ENCODE measurements at regions not wholly inside any gene's neighbourhood (a gene's known extent, or its start where the extent isn't known, plus 50 kb on each side); places are given as distances from the start of the nearest gene placed in this dataset.

- no peak for DNase-seq
Measured at GRCh38 chr10:110442746-110443145, 55.0 kb upstream of the DUSP5 start.

DNA sequence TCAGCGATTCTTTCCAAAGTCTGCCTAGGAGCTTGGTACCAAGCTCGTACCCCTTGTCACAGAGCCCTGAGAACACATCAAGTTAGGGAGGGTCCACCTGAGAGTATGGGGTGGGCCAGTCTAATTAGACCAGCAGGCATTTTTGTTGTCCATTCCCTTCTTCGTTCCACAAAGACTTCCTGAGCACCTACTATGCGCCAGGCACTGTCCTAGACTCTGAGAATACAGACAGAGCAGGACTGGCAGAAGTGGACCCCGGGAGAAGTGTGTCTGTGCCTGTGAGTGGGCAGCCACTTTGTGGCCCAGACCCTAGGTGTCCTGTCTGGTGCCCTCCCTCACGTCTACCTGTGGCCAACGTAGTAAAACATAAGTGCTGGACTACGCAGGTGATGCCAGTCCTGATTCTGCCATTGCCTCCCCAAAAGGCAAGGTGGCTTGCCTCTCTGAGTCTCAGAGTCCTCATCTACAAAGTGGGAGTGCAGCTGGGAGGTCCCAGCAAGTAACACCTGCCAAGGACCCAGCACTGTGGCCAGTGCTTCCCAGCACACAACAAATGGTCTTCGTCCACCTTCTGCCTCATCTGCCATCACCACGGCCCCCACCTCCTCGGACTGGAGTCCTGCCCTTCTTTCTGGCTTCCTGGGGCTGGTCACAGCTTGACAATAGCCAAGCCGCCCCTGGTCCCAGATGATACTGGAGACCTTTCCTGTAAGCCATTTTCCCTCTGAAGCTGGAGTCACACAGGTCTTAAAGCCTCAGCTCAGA lies 54.3 kb upstream of the DUSP5 start:
- no peak for DNase-seq

DNA sequence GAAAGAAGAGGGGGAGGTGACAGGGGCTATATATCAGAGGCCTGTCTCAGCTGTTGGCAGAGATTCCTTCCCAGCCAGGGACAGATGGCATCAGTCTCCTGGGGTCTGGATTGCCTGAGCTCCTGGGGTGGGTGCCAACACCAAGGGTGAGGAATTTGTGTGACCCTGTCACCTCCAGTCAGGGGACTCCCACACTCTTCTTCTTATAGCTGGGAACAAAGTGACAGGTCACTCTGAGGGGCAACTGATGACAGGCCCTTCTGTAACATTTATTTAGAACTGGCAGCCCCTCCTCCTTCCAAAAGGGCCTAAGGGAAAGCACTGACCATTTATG lies 53.7 kb upstream of the DUSP5 start:
- no peak for DNase-seq

DNA sequence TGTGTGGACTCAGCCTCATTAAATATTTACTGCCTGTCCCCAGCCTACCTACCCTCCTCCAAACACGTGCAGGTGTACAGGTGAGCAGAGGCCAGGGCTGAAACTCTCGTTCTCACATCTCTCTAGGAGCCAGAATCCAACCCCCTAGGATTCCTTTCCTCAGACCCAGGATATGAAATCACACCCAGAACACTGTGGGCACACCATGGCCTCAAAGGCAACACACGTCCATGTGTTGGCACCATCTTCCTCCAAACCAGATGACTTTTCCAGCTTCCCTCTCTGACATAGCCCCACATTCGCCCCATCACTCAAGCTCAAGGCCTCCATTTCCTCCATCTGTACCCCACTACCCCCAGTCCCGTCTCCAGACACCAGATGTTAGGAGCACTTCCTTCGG lies 51.8 kb upstream of the DUSP5 start:
- no peak for DNase-seq

DNA sequence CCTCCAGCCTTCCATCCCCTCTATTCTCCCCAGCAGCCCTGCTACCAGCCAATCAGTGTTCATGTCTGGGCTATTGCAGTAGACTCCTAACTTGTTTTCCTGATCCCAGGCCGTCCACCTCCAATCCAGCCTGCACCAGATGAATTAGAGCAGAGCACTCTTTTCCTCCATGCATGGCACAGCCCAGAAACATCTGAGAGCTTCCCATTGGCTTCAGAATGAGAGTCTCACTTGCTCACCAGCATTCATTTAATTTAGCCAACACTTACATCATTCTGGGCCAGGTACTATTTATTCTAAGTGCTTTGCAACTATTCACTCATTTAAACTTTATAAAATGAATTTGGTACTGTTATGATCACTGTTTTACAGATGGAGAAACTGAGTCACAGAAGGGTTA lies 51.4 kb upstream of the DUSP5 start:
- DNase-seq: no peak

- DNase-seq: no peak
Measured at GRCh38 chr10:110446954-110447608, 50.6 kb upstream of the DUSP5 start.

- no peak for DNase-seq
Measured at GRCh38 chr10:110447886-110448285, 49.8 kb upstream of the DUSP5 start.
